B cell (primary cell): ENCODE measurements at regions not wholly inside any gene's neighbourhood (a gene's known extent, or its start where the extent isn't known, plus 50 kb on each side); places are given as distances from the start of the nearest gene placed in this dataset.

Experiments
- ATAC-seq: fragments of 200-7000 bp; cut with Tn5 transposase; one replicate; pipeline ENCODE4 v1.10.0; 2021; ENCODE audit warnings: low read depth, mild to moderate bottlenecking, moderate number of reproducible peaks, moderate library complexity
- CTCF ChIA-PET: fragments of 350-600 bp; sonication (Branson Sonifier 250); formaldehyde crosslinking; loops from one replicate; lab custom pipeline; 2021; ENCODE audit warnings: antibody characterized with exemption, inconsistent platforms; lab: Charles Lee
- POLR2A ChIA-PET: fragments of 350-600 bp; sonication (Branson Sonifier 250); formaldehyde crosslinking; loops from one replicate; lab custom pipeline; 2021; ENCODE audit warnings: antibody characterized with exemption; lab: Charles Lee
- DNase-seq: peaks from one replicate; pipeline ENCODE4 v3.0.0; 2013
- H2AFZ ChIP-seq: 2 replicates; pipeline ENCODE4 v1.6.1; 2012; ENCODE audit warnings: mild to moderate bottlenecking, low read depth, low read length; ENCODE audit not compliant: insufficient read depth, poor library complexity, severe bottlenecking
- H3K27ac ChIP-seq, 2 donors: 1 replicate in 1 of 2; 2 replicates in 1 of 2; pipeline ENCODE4 v1.5.1; 2012 to 2013; ENCODE audit warnings: low read length in 2 of 2, mild to moderate bottlenecking in 2 of 2, moderate library complexity in 1 of 2
- H3K27me3 ChIP-seq, 4 experiments: fragments of 200-600 bp in 1 of 4; sonication (generic) in 1 of 4; replicated peaks in 1 of 4; 1 replicate in 2 of 4; 2 replicates in 2 of 4; pipeline versions ENCODE4 v1.6.1 to v1.7.0; 2013 to 2016; ENCODE audit warnings: low read length in 3 of 4, mild to moderate bottlenecking in 2 of 4, mixed read lengths in 1 of 4, moderate library complexity in 1 of 4; ENCODE audit not compliant: insufficient read depth in 4 of 4, control insufficient read depth in 3 of 4; ENCODE audit errors: control extremely low read depth in 1 of 4
- H3K36me3 ChIP-seq, 2 experiments: replicated peaks in 1 of 2; 1 replicate in 1 of 2; 2 replicates in 1 of 2; pipeline versions ENCODE4 v1.6.1 to v1.7.1; 2013; ENCODE audit warnings: low read length in 1 of 2; ENCODE audit not compliant: insufficient read depth in 2 of 2, control insufficient read depth in 1 of 2; ENCODE audit errors: control extremely low read depth in 1 of 2, extremely low read depth in 1 of 2
- H3K4me1 ChIP-seq, 2 donors: fragments of 200-600 bp in 1 of 2; sonication (generic) in 1 of 2; 1 replicate in 1 of 2; 2 replicates in 1 of 2; pipeline versions ENCODE4 v1.5.1 to v1.6.1; 2013 to 2017; ENCODE audit warnings: low read length in 2 of 2; ENCODE audit not compliant: control insufficient read depth in 2 of 2, insufficient read depth in 2 of 2
- H3K4me2 ChIP-seq: replicated peaks from 2 replicates; pipeline ENCODE3; 2012; ENCODE audit warnings: mild to moderate bottlenecking, low read depth, low read length; ENCODE audit not compliant: poor library complexity, severe bottlenecking
- H3K4me3 ChIP-seq, 5 experiments: fragments of 200-600 bp in 1 of 5; sonication (generic) in 1 of 5; 1 replicate in 3 of 5; 2 replicates in 2 of 5; pipeline versions ENCODE4 v1.5.1 to v1.7.0; 2011 to 2016; ENCODE audit warnings: low read length in 4 of 5, mild to moderate bottlenecking in 4 of 5, low read depth in 2 of 5, control low read depth in 1 of 5, moderate library complexity in 1 of 5; ENCODE audit not compliant: insufficient read depth in 1 of 5; ENCODE audit errors: control extremely low read depth in 1 of 5, extremely low read depth in 1 of 5
- H3K79me2 ChIP-seq: fragments of 200-600 bp; sonication (generic); one replicate; pipeline ENCODE4 v1.6.0; 2016; ENCODE audit warnings: low read length; ENCODE audit not compliant: control insufficient read depth, insufficient read depth
- H3K9ac ChIP-seq: fragments of 200-600 bp; sonication (generic); 2 replicates; pipeline ENCODE4 v1.6.1; 2017; ENCODE audit warnings: mild to moderate bottlenecking, low read length, moderate library complexity
- H3K9me3 ChIP-seq, 3 donors: one replicate each; pipeline versions ENCODE4 v1.6.1 to v1.7.1; 2013; ENCODE audit warnings: low read length in 2 of 3; ENCODE audit not compliant: control insufficient read depth in 2 of 3, insufficient read depth in 1 of 3; ENCODE audit errors: control extremely low read depth in 1 of 3
- H4K20me1 ChIP-seq: 2 replicates; pipeline ENCODE4 v1.6.0; 2012; ENCODE audit warnings: mild to moderate bottlenecking, low read length; ENCODE audit not compliant: insufficient read depth, control insufficient read depth, poor library complexity, severe bottlenecking
- H3K27ac Mint-ChIP-seq: one replicate; pipeline ENCODE4 v1.8.0; 2021; ENCODE audit warnings: mixed read lengths
- H3K27me3 Mint-ChIP-seq: one replicate; pipeline ENCODE4 v1.8.0; 2021; ENCODE audit warnings: mixed read lengths
- H3K4me1 Mint-ChIP-seq: one replicate; pipeline ENCODE4 v1.8.0; 2021; ENCODE audit warnings: mixed read lengths
- H3K4me3 Mint-ChIP-seq: one replicate; pipeline ENCODE4 v1.8.0; 2021; ENCODE audit warnings: mixed read lengths
- H3K9me3 Mint-ChIP-seq: one replicate; pipeline ENCODE4 v1.8.0; 2022; ENCODE audit warnings: mixed read lengths; ENCODE audit not compliant: insufficient read depth
- EZH2 ChIP-seq: IDR thresholded peaks from 2 replicates; pipeline ENCODE4 v1.6.1; 2012; ENCODE audit warnings: borderline replicate concordance, low read depth, mild to moderate bottlenecking, moderate library complexity, low read length; ENCODE audit not compliant: insufficient read depth, poor library complexity, severe bottlenecking
- WGBS: methylation state at CpG from one replicate; pipeline ENCODE4 v1.1.5; 2013; ENCODE audit warnings: missing lambda C conversion rate; ENCODE audit not compliant: insufficient coverage; 5-methylcytosine and 5-hydroxymethylcytosine counted together
- intact Hi-C: fragments of 100-400 bp; cut with micrococcal nuclease; formaldehyde crosslinking; loops from one replicate; pipeline ENCODE4 v1.10.0; 2022
- TF ChIP-seq, protein P1 (sequence below): fragments of 200-600 bp; IDR thresholded peaks from one replicate; pipeline ENCODE4 v1.8.0; 2022; ENCODE audit warnings: antibody characterized with exemption, mild to moderate bottlenecking

GRCh38 chr5:66406761-66407336 lies 189.3 kb upstream of the MAST4 start:
- DNase-seq: no peak
- WGBS: 20% methylated on average over 2 of the region's 3 CpGs
- no peak for ATAC-seq
- TF ChIP-seq EZH2: no peak
- Histone ChIP-seq H3K79me2 (no peaks in the 10 kb centered on the region), H3K9ac (no peak overlapping the region), H3K4me2 (no peak overlapping the region), H3K27ac (no peak overlapping the region), H3K27me3 (peaks cover 0 to 2% (median 0%) of the 10 kb centered on the region in 4 experiments), H3K9me3 (peaks cover 0 to 8% (median 0%) of the 10 kb centered on the region in 3 donors), H4K20me1 (no peaks in the 10 kb centered on the region), H3K36me3 (no peaks in the 10 kb centered on the region), H2AFZ (no peak overlapping the region), H3K4me1 (no peaks in the 10 kb centered on the region), H3K4me3 (no peak overlapping the region)
- H3K27me3 Mint-ChIP-seq: peaks cover 30% of the 10 kb centered on the region
- no peaks in the 10 kb centered on the region for H3K4me1 Mint-ChIP-seq
- H3K4me3 Mint-ChIP-seq: no peak overlapping the region
- ChIA-PET CTCF (no interaction called here), POLR2A (no interaction called here)
- no peak overlapping the region for H3K27ac Mint-ChIP-seq
- peaks cover 8% of the 10 kb centered on the region for H3K9me3 Mint-ChIP-seq
- intact Hi-C loops: no loop called here

- no peaks in the 10 kb centered on the region for H3K36me3 ChIP-seq
- Mint-ChIP-seq H3K9me3 (peaks cover 8% of the 10 kb centered on the region), H3K27ac (no peak overlapping the region), H3K27me3 (peaks cover 26% of the 10 kb centered on the region), H3K4me3 (no peak overlapping the region), H3K4me1 (no peaks in the 10 kb centered on the region)
- no peak overlapping the region for H3K4me2 ChIP-seq
- no peak overlapping the region for H3K9ac ChIP-seq
- ChIA-PET POLR2A (no interaction called here), CTCF (no interaction called here)
- no peak overlapping the region for H3K27ac ChIP-seq
- no peaks in the 10 kb centered on the region for H3K79me2 ChIP-seq
- no peak overlapping the region for H3K4me3 ChIP-seq
- H3K9me3 ChIP-seq: peaks cover 0 to 8% (median 0%) of the 10 kb centered on the region in 3 donors
- H3K4me1 ChIP-seq: no peaks in the 10 kb centered on the region
- H4K20me1 ChIP-seq: no peaks in the 10 kb centered on the region
- no peak for DNase-seq
- TF ChIP-seq, protein P1, sequence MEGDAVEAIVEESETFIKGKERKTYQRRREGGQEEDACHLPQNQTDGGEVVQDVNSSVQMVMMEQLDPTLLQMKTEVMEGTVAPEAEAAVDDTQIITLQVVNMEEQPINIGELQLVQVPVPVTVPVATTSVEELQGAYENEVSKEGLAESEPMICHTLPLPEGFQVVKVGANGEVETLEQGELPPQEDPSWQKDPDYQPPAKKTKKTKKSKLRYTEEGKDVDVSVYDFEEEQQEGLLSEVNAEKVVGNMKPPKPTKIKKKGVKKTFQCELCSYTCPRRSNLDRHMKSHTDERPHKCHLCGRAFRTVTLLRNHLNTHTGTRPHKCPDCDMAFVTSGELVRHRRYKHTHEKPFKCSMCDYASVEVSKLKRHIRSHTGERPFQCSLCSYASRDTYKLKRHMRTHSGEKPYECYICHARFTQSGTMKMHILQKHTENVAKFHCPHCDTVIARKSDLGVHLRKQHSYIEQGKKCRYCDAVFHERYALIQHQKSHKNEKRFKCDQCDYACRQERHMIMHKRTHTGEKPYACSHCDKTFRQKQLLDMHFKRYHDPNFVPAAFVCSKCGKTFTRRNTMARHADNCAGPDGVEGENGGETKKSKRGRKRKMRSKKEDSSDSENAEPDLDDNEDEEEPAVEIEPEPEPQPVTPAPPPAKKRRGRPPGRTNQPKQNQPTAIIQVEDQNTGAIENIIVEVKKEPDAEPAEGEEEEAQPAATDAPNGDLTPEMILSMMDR: no peak
- no peak for TF ChIP-seq EZH2
- H2AFZ ChIP-seq: no peak overlapping the region
- ATAC-seq: no peak
- intact Hi-C loops: no loop called here
- peaks cover 0 to 2% (median 0%) of the 10 kb centered on the region in 4 experiments for H3K27me3 ChIP-seq
Measured at GRCh38 chr5:66407765-66408164, 188.4 kb upstream of the MAST4 start.
